GM23338 (cell line): ENCODE measurements at regions not wholly inside any gene's neighbourhood (a gene's known extent, or its start where the extent isn't known, plus 50 kb on each side); places are given as distances from the start of the nearest gene placed in this dataset.

Experiments
- ATAC-seq: fragments of 200-7000 bp; cut with Tn5 transposase; 3 replicates; pipeline ENCODE4 v1.9.1; 2020
- DNase-seq: peaks from one replicate; pipeline ENCODE4 v3.0.0-alpha.2; 2015; ENCODE audit warnings: low spot score
- H2AFZ ChIP-seq: fragments of 200-600 bp; sonication (generic); 2 replicates; pipeline ENCODE4 v1.8.0; 2016; ENCODE audit warnings: antibody characterized with exemption, mild to moderate bottlenecking, moderate library complexity
- H3F3A ChIP-seq: fragments of 200-600 bp; sonication (generic); replicated peaks from 2 replicates; pipeline ENCODE4 v1.8.0; 2017; ENCODE audit warnings: antibody characterized with exemption, mixed run types, low read depth
- H3K27ac ChIP-seq: fragments of 200-600 bp; sonication (generic); 2 replicates; pipeline ENCODE4 v1.6.1; 2016; ENCODE audit warnings: low read depth
- H3K27me3 ChIP-seq: fragments of 200-600 bp; sonication (generic); 2 replicates; pipeline ENCODE4 v1.8.0; 2016; ENCODE audit warnings: mild to moderate bottlenecking, mixed run types, moderate library complexity; ENCODE audit not compliant: insufficient read depth
- H3K36me3 ChIP-seq: fragments of 200-600 bp; sonication (generic); 2 replicates; pipeline ENCODE4 v1.8.0; 2016; ENCODE audit warnings: mild to moderate bottlenecking; ENCODE audit not compliant: insufficient read depth
- H3K4me1 ChIP-seq: fragments of 200-600 bp; sonication (generic); 2 replicates; pipeline ENCODE4 v1.8.0; 2016; ENCODE audit warnings: mild to moderate bottlenecking, moderate library complexity; ENCODE audit not compliant: insufficient read depth
- H3K4me2 ChIP-seq: fragments of 200-600 bp; sonication (generic); 2 replicates; pipeline ENCODE4 v1.7.1; 2017; ENCODE audit warnings: mixed run types
- H3K4me3 ChIP-seq: fragments of 200-600 bp; sonication (generic); 2 replicates; pipeline ENCODE4 v1.6.1; 2016; ENCODE audit warnings: mixed run types
- H3K79me2 ChIP-seq: fragments of 200-600 bp; sonication (generic); replicated peaks from 2 replicates; pipeline ENCODE4 v1.8.0; 2017; ENCODE audit warnings: mild to moderate bottlenecking; ENCODE audit not compliant: insufficient read depth
- H3K9me2 ChIP-seq: fragments of 200-600 bp; sonication (generic); 2 replicates; pipeline ENCODE4 v1.8.0; 2017; ENCODE audit not compliant: insufficient read depth
- H4K20me1 ChIP-seq: fragments of 200-600 bp; sonication (generic); replicated peaks from 2 replicates; pipeline ENCODE4 v1.8.0; 2017; ENCODE audit warnings: mild to moderate bottlenecking; ENCODE audit not compliant: insufficient read depth
- H3K27ac Mint-ChIP-seq: 2 replicates; pipeline ENCODE4 v1.8.0; 2020; ENCODE audit warnings: inconsistent platforms, mild to moderate bottlenecking, moderate library complexity, mixed read lengths
- H3K27me3 Mint-ChIP-seq: 3 replicates; pipeline ENCODE4 v1.8.0; 2022; ENCODE audit warnings: low read depth, mild to moderate bottlenecking, moderate library complexity, mixed read lengths, inconsistent platforms; ENCODE audit not compliant: insufficient read depth, poor library complexity
- H3K36me3 Mint-ChIP-seq: 3 replicates; pipeline ENCODE4 v1.8.0; 2021; ENCODE audit warnings: low read depth, mild to moderate bottlenecking, inconsistent platforms, moderate library complexity, mixed read lengths
- H3K4me1 Mint-ChIP-seq: 3 replicates; pipeline ENCODE4 v1.8.0; 2020; ENCODE audit warnings: mild to moderate bottlenecking, inconsistent platforms, mixed read lengths
- H3K4me3 Mint-ChIP-seq: 3 replicates; pipeline ENCODE4 v1.8.0; 2021; ENCODE audit warnings: moderate library complexity, mild to moderate bottlenecking, inconsistent platforms, mixed read lengths
- H3K9me3 Mint-ChIP-seq: 3 replicates; pipeline ENCODE4 v1.8.0; 2020; ENCODE audit warnings: moderate library complexity, mild to moderate bottlenecking, inconsistent platforms, mixed read lengths
- CREB1 ChIP-seq: fragments of 250-450 bp; sonication (Bioruptor Pico); IDR thresholded peaks from 2 replicates; pipeline ENCODE4 v1.5.0; 2020; ENCODE audit warnings: low read depth, mild to moderate bottlenecking, moderate library complexity
- EZH2 ChIP-seq: fragments of 200-600 bp; sonication (generic); IDR thresholded peaks from one replicate; pipeline ENCODE4 v1.8.0; 2017; ENCODE audit warnings: antibody characterized with exemption, mild to moderate bottlenecking, low read depth; ENCODE audit not compliant: unreplicated experiment
- JUNB ChIP-seq: IDR thresholded peaks from one replicate; pipeline ENCODE4 v1.6.1; 2016; ENCODE audit warnings: antibody characterized with exemption; ENCODE audit not compliant: unreplicated experiment
- NANOG ChIP-seq: IDR thresholded peaks from 2 replicates; pipeline ENCODE4 v1.6.1; 2016; ENCODE audit warnings: antibody characterized with exemption, borderline replicate concordance
- POLR2AphosphoS5 ChIP-seq: IDR thresholded peaks from 2 replicates; pipeline ENCODE4 v1.6.1; 2016; ENCODE audit warnings: antibody characterized with exemption, low read depth
- STAT1 ChIP-seq: IDR thresholded peaks from one replicate; pipeline ENCODE4 v1.6.1; 2016; ENCODE audit warnings: antibody characterized with exemption; ENCODE audit not compliant: unreplicated experiment
- ZNF114 ChIP-seq: fragments of 250-450 bp; sonication (Bioruptor Pico); IDR thresholded peaks from 2 replicates; pipeline ENCODE4 v1.5.0; 2020; ENCODE audit warnings: mild to moderate bottlenecking, moderate library complexity
- TF ChIP-seq, protein P1 (sequence below): IDR thresholded peaks from one replicate; pipeline ENCODE4 v1.6.1; 2018; ENCODE audit warnings: antibody characterized with exemption; ENCODE audit not compliant: unreplicated experiment
- TF ChIP-seq, protein P2 (sequence below): IDR thresholded peaks from 2 replicates; pipeline ENCODE4 v1.6.1; 2016; ENCODE audit warnings: antibody characterized with exemption
- TF ChIP-seq, protein P3 (sequence below), 2 experiments: fragments of 200-600 bp in 1 of 2; sonication (generic) in 1 of 2; conservative IDR thresholded peaks; 2 replicates each; pipeline versions ENCODE4 v1.5.1 to v1.6.1; 2016 to 2017; ENCODE audit warnings: antibody characterized with exemption in 2 of 2, low read depth in 2 of 2, mild to moderate bottlenecking in 2 of 2, moderate library complexity in 1 of 2
- TF ChIP-seq, protein P4 (sequence below): fragments of 250-450 bp; sonication (Bioruptor Pico); IDR thresholded peaks from 2 replicates; pipeline ENCODE4 v1.5.0; 2020; ENCODE audit warnings: mild to moderate bottlenecking, moderate library complexity

DNA sequence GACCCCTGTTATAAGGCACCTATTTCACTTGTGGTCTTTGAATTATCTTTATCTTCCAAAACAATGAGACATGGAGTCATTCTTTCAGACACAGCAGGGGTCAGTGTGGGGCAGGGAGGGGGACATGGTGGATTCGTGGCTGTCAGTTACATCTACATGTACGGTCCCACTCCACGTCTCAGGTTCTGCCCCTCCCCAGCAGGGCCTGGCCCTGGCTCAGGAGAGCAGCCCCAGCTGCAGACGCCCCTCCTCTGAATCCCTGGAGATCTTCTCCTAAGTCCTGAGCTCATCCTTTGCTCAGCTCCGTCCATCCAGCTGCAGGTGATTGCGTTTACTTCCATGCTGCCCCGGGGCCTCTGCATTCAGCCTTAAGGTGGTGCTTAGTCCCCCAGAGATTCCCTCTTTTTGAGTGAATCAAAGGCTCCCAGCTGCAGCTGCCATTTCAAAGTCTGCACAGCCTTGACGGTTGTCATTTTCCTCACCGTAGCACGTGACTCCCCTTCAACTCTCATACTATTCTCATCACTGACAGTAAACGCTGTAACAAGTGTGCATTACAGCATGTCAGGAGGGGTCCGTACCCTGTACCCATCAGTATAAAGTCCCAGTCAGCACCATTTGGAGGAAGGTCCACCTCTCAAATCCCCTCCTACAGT, 113.4 kb upstream of the TCERG1L start:
- H3K27me3 ChIP-seq: no peaks in the 10 kb centered on the region
- ATAC-seq (no peak), DNase-seq (no peak)
- H3K79me2 ChIP-seq: no peaks in the 10 kb centered on the region
- no peaks in the 10 kb centered on the region for H3K36me3 ChIP-seq
- no peak overlapping the region for H3K4me2 ChIP-seq
- TF ChIP-seq, protein P1, sequence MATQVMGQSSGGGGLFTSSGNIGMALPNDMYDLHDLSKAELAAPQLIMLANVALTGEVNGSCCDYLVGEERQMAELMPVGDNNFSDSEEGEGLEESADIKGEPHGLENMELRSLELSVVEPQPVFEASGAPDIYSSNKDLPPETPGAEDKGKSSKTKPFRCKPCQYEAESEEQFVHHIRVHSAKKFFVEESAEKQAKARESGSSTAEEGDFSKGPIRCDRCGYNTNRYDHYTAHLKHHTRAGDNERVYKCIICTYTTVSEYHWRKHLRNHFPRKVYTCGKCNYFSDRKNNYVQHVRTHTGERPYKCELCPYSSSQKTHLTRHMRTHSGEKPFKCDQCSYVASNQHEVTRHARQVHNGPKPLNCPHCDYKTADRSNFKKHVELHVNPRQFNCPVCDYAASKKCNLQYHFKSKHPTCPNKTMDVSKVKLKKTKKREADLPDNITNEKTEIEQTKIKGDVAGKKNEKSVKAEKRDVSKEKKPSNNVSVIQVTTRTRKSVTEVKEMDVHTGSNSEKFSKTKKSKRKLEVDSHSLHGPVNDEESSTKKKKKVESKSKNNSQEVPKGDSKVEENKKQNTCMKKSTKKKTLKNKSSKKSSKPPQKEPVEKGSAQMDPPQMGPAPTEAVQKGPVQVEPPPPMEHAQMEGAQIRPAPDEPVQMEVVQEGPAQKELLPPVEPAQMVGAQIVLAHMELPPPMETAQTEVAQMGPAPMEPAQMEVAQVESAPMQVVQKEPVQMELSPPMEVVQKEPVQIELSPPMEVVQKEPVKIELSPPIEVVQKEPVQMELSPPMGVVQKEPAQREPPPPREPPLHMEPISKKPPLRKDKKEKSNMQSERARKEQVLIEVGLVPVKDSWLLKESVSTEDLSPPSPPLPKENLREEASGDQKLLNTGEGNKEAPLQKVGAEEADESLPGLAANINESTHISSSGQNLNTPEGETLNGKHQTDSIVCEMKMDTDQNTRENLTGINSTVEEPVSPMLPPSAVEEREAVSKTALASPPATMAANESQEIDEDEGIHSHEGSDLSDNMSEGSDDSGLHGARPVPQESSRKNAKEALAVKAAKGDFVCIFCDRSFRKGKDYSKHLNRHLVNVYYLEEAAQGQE: no peak
- TF ChIP-seq JUNB: no peak
- TF ChIP-seq EZH2: no peak
- no peak for TF ChIP-seq NANOG
- TF ChIP-seq POLR2AphosphoS5: no peak
- TF ChIP-seq, protein P2, sequence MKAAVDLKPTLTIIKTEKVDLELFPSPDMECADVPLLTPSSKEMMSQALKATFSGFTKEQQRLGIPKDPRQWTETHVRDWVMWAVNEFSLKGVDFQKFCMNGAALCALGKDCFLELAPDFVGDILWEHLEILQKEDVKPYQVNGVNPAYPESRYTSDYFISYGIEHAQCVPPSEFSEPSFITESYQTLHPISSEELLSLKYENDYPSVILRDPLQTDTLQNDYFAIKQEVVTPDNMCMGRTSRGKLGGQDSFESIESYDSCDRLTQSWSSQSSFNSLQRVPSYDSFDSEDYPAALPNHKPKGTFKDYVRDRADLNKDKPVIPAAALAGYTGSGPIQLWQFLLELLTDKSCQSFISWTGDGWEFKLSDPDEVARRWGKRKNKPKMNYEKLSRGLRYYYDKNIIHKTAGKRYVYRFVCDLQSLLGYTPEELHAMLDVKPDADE: no peak
- TF ChIP-seq STAT1: no peak
- TF ChIP-seq, protein P3, sequence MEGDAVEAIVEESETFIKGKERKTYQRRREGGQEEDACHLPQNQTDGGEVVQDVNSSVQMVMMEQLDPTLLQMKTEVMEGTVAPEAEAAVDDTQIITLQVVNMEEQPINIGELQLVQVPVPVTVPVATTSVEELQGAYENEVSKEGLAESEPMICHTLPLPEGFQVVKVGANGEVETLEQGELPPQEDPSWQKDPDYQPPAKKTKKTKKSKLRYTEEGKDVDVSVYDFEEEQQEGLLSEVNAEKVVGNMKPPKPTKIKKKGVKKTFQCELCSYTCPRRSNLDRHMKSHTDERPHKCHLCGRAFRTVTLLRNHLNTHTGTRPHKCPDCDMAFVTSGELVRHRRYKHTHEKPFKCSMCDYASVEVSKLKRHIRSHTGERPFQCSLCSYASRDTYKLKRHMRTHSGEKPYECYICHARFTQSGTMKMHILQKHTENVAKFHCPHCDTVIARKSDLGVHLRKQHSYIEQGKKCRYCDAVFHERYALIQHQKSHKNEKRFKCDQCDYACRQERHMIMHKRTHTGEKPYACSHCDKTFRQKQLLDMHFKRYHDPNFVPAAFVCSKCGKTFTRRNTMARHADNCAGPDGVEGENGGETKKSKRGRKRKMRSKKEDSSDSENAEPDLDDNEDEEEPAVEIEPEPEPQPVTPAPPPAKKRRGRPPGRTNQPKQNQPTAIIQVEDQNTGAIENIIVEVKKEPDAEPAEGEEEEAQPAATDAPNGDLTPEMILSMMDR (conservative IDR thresholded peaks at IDR 0.05; ENCODE audit: low read depth in 2 of 2): no peak
- TF ChIP-seq, protein P4, sequence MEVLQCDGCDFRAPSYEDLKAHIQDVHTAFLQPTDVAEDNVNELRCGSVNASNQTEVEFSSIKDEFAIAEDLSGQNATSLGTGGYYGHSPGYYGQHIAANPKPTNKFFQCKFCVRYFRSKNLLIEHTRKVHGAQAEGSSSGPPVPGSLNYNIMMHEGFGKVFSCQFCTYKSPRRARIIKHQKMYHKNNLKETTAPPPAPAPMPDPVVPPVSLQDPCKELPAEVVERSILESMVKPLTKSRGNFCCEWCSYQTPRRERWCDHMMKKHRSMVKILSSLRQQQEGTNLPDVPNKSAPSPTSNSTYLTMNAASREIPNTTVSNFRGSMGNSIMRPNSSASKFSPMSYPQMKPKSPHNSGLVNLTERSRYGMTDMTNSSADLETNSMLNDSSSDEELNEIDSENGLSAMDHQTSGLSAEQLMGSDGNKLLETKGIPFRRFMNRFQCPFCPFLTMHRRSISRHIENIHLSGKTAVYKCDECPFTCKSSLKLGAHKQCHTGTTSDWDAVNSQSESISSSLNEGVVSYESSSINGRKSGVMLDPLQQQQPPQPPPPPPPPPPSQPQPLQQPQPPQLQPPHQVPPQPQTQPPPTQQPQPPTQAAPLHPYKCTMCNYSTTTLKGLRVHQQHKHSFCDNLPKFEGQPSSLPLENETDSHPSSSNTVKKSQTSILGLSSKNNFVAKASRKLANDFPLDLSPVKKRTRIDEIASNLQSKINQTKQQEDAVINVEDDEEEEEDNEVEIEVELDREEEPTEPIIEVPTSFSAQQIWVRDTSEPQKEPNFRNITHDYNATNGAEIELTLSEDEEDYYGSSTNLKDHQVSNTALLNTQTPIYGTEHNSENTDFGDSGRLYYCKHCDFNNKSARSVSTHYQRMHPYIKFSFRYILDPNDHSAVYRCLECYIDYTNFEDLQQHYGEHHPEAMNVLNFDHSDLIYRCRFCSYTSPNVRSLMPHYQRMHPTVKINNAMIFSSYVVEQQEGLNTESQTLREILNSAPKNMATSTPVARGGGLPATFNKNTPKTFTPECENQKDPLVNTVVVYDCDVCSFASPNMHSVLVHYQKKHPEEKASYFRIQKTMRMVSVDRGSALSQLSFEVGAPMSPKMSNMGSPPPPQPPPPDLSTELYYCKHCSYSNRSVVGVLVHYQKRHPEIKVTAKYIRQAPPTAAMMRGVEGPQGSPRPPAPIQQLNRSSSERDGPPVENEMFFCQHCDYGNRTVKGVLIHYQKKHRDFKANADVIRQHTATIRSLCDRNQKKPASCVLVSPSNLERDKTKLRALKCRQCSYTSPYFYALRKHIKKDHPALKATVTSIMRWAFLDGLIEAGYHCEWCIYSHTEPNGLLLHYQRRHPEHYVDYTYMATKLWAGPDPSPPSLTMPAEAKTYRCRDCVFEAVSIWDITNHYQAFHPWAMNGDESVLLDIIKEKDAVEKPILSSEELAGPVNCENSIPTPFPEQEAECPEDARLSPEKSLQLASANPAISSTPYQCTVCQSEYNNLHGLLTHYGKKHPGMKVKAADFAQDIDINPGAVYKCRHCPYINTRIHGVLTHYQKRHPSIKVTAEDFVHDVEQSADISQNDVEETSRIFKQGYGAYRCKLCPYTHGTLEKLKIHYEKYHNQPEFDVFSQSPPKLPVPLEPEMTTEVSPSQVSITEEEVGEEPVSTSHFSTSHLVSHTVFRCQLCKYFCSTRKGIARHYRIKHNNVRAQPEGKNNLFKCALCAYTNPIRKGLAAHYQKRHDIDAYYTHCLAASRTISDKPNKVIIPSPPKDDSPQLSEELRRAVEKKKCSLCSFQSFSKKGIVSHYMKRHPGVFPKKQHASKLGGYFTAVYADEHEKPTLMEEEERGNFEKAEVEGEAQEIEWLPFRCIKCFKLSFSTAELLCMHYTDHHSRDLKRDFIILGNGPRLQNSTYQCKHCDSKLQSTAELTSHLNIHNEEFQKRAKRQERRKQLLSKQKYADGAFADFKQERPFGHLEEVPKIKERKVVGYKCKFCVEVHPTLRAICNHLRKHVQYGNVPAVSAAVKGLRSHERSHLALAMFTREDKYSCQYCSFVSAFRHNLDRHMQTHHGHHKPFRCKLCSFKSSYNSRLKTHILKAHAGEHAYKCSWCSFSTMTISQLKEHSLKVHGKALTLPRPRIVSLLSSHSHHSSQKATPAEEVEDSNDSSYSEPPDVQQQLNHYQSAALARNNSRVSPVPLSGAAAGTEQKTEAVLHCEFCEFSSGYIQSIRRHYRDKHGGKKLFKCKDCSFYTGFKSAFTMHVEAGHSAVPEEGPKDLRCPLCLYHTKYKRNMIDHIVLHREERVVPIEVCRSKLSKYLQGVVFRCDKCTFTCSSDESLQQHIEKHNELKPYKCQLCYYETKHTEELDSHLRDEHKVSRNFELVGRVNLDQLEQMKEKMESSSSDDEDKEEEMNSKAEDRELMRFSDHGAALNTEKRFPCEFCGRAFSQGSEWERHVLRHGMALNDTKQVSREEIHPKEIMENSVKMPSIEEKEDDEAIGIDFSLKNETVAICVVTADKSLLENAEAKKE (CRISPR knock-in tag): no peak
- no peak for TF ChIP-seq ZNF114 (CRISPR knock-in tag)
- no peak for TF ChIP-seq CREB1 (CRISPR knock-in tag)
- Mint-ChIP-seq H3K27ac (no peak overlapping the region), H3K4me3 (no peak overlapping the region), H3K4me1 (no peaks in the 10 kb centered on the region), H3K27me3 (peaks cover 7% of the 10 kb centered on the region), H3K36me3 (peaks cover 39% of the 10 kb centered on the region), H3K9me3 (peaks cover 96% of the 10 kb centered on the region)
- H2AFZ ChIP-seq: no peak overlapping the region
- H3K27ac ChIP-seq: no peak overlapping the region
- H3K4me1 ChIP-seq: no peaks in the 10 kb centered on the region
- no peak overlapping the region for H3K4me3 ChIP-seq
- no peaks in the 10 kb centered on the region for H3K9me2 ChIP-seq
- H4K20me1 ChIP-seq: no peaks in the 10 kb centered on the region
- no peaks in the 10 kb centered on the region for H3F3A ChIP-seq
